ENCODE measurements at regions not wholly inside any gene's neighbourhood (a gene's known extent, or its start where the extent isn't known, plus 50 kb on each side); places are given as distances from the start of the nearest gene placed in this dataset.

DNA sequence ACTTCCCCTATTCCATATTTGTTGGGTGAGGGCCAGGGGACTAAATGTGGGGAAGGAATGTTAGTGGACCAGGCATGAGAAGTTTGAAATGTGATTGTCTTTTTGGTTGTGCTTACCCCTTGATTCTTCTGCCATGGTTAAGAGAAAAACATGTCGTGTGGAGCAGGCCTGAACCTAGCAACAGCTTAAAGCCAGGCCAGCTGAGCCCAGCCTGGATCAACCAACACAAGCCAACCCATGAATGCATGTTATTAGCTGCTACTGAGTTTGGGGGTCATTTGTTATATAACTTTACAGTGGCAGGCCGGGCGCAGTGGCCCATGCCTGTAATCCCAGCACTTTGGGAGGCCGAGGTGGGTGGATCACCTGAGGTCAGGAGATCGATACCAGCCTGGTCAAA, 52.4 kb upstream of the TRIO start:
- no peak for DNase-seq

GRCh38 chr5:14090290-14090689, 52.9 kb upstream of the TRIO start:
- no peak for DNase-seq

- no peak for DNase-seq
These were observed 53.9 kb upstream of the TRIO start for GRCh38 chr5:14089198-14089597.

GRCh38 chr5:14086261-14086660, 56.9 kb upstream of the TRIO start:
- DNase-seq = no peak

- DNase-seq = no peak
These were observed 60.2 kb upstream of the TRIO start for GRCh38 chr5:14082973-14083372.

GRCh38 chr5:14082523-14082922, 60.6 kb upstream of the TRIO start:
- no peak for DNase-seq

GRCh38 chr5:14081791-14082190, 61.4 kb upstream of the TRIO start:
- no peak for DNase-seq

DNA sequence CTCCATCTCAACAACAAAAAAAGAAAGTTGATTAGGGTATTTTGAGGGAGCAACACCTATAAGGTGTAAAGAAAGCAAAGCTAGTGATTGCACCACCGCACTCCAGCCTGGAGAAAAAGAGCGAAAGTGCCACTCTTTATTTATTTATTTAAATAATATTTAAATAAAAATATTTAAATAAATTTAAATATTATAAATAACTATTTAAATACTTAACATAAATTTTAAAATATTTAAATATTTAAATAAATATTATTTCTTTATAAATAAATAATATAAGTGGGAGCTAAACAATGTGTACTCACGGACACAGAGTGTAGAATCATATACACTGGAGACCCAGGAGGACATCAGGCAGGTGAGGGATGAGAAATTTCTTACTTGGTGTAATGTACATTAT, 64.4 kb upstream of the TRIO start:
- DNase-seq = no peak

DNA sequence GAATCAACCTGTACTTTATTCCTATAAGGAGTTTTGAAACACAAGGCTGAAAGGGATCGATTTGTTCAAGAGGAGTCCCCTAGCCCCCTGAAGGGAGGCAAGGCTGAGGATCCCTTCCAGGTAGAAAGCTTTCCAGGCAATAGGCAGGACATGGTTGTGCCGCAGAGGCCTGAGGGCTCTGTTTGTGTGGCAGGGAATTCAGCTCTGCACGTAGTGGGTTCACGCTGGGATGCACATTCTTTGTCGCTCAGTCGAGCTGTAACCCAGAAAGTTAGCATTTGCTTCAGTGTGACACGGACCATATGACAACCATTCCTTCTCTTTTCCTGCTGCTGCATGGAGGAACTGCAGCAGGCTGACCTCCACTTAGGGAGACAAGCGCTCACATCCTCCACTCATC, 65.6 kb upstream of the TRIO start:
- DNase-seq = no peak

DNA sequence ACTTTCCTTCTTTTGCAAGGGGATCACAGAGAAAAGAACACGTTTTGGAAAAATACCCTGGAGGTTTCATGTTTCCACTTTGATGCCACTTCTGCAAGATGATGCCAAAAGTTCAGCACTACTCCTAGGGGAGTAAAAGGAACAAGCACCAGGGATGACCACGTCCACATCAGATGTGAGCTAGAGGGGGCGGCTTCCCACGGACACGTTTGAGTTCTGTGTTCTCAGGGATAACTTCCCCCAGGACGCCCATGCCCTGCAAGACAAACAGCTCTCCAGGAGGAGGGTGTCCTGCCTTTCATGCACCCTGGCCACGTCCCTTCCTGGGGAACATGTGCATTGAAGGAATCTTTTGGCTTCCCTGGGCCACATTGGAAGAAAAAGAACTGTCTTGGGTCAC, 66.6 kb upstream of the TRIO start:
- no peak for DNase-seq

GRCh38 chr5:14075937-14076336, 67.2 kb upstream of the TRIO start:
- no peak for DNase-seq

- DNase-seq = no peak
These were observed 71.7 kb upstream of the TRIO start for GRCh38 chr5:14071433-14071832.

- DNase-seq = no peak
These were observed 74.1 kb upstream of the TRIO start for GRCh38 chr5:14069021-14069420.

- DNase-seq = no peak
These were observed 75.0 kb upstream of the TRIO start for GRCh38 chr5:14068136-14068535.

GRCh38 chr5:14066326-14066725, 76.8 kb upstream of the TRIO start:
- DNase-seq = no peak

GRCh38 chr5:14064841-14065240, 78.3 kb upstream of the TRIO start:
- DNase-seq = no peak

DNA sequence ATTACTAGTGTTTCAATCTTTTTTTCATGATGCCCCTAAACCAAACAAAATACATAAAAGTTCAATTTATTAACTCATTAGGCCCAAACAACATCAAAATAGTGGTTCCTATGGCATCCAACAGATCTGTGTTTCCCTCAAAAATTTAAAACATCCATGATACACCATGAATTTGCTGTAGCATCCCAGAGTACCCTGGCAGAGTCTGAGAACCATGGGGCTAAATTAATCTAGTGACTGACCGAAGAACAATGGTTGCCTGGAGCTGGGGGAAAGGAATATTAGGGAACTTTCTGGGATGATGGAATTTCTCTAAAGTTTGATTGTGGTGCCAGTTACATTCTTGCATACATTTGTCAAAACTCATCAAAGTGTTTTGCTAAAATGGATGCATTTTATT, 79.5 kb upstream of the TRIO start:
- no peak for DNase-seq

DNA sequence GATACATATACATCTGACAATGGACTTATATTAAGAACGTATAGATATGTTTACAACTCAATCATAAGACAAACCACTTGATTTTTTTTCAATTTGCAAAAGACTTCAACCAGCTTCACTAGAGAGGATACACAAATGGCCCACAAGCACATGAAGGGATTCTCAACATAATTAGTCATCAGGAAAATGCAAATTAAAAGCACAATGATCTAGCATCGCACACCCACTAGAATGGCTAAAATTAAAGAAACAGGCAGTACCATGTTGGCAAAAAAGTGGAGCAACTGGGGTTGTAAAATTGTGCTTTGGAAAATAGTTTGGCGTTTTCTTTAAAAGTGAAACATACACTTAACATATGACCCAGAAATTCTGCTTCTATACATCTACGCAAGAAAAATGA, 80.0 kb upstream of the TRIO start:
- no peak for DNase-seq

- DNase-seq = no peak
These were observed 81.0 kb upstream of the TRIO start for GRCh38 chr5:14062178-14062577.

- no peak for DNase-seq
These were observed 82.0 kb upstream of the TRIO start for GRCh38 chr5:14061106-14061505.

DNA sequence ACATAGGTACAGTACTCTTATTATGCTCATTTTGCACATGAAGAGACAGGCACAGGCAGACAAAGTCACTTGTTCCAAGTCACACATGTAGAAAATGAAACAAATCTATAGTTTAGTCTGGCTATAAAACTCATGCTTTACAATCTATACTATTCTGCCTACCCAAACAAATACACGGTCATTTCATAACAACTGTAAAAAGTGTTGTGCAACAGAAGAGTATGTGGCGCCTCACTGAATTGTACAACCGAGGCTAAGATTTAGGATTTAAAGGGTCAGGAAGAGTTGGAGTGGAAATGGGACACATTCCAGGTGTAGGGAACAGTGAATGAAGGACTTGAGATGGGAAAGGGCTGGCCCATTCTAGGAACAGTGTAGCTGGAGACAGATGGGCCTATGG, 82.9 kb upstream of the TRIO start:
- no peak for DNase-seq

- no peak for DNase-seq
These were observed 83.3 kb upstream of the TRIO start for GRCh38 chr5:14059810-14060209.

DNA sequence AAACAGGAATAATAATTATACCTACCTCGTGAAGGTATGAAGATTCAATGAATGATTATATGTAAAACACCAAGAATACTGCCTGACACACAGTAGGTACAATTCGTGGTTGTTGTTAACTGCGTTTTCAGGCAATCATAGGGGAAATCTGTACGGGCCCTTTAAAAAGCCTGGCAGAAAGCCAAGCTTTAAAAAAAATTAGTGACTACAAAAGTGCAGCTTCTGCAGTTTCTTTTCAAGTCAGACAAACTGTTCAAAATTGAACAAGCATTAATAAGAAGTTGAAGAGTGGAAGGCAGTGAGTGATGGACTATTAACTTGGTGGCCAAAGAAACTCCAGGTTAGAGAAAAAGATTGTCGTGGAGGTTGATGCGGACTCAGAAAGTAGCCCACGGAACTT, 85.9 kb upstream of the TRIO start:
- DNase-seq = no peak

DNA sequence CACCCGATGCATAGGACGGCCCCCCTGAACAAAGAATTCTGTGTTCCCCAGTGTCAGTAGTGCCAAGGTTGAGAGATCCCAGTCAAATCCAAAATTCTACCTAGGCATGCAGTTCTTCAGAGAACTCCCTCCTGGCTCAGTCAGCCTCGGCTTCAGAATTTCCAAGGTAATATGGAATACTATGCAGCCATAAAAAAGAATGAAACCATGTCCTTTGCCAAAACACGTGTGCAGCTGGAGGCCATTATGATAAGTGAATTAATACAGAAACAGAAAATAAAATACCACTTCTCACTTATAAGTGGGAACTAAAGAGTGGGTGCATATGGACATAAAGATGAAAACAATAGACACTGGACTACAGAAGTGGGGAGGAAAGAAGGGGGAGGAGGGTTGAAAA, 87.1 kb upstream of the TRIO start:
- DNase-seq = no peak

GRCh38 chr5:14054965-14055963, 87.9 kb upstream of the TRIO start:
- DNase-seq = no peak
